ENCODE measurements at regions not wholly inside any gene's neighbourhood (a gene's known extent, or its start where the extent isn't known, plus 50 kb on each side); places are given as distances from the start of the nearest gene placed in this dataset.

DNA sequence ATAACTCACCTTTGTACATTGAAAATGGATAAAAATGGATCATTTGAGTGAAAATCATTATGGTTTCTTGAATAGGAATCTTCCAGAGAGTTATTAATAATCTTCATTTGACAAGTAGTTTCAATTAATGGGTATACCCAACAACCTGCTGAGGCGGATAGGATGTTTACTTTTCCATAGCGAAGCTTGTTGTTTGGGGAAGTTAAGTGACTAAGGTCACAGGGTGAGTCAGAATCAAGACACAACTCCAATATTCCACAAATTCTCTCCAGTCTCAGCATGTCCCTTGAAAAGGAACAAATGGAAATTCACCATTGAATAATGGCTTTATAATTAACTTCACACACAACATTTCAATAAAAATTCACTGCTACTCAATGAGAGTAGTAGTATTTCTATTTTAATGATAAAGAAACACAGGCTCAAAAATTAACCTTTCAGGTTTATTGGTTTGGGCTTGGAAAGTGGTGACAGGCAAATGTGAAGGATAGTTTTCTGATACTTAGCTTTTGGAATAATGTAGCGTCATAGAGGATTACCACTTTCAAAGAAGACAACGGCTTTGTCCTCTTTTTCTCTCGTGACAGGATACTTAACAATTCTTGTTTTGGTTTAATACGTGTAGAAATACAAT is 211.3 kb downstream of the GPD2 start:
- Mint-ChIP-seq H3K4me3 (no peak overlapping the region), H3K9me3 (peaks cover 22% of the 10 kb centered on the region), H3K27ac (no peak overlapping the region), H3K4me1 (peaks cover 10% of the 10 kb centered on the region), H3K27me3 (ENCODE audit: low read depth) (no peaks in the 10 kb centered on the region), H3K36me3 (no peaks in the 10 kb centered on the region; the same call in 1 of the 2 replicates)
- ChIA-PET POLR2A (no interaction called here), CTCF (no interaction called here)
- TF ChIP-seq, protein P1, sequence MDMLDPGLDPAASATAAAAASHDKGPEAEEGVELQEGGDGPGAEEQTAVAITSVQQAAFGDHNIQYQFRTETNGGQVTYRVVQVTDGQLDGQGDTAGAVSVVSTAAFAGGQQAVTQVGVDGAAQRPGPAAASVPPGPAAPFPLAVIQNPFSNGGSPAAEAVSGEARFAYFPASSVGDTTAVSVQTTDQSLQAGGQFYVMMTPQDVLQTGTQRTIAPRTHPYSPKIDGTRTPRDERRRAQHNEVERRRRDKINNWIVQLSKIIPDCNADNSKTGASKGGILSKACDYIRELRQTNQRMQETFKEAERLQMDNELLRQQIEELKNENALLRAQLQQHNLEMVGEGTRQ (CRISPR knock-in tag; IDR thresholded peaks at IDR 0.05) = no peak
- TF ChIP-seq NFYB (CRISPR knock-in tag; conservative IDR thresholded peaks at IDR 0.05; ENCODE audit: low read depth) (no peak), ZNF219 (CRISPR knock-in tag; IDR thresholded peaks at IDR 0.05; ENCODE audit: borderline replicate concordance) (no peak), ZNF138 (CRISPR knock-in tag; conservative IDR thresholded peaks at IDR 0.05) (no peak), NFE2L1 (CRISPR knock-in tag; IDR thresholded peaks at IDR 0.05) (no peak), ELF4 (CRISPR knock-in tag; IDR thresholded peaks at IDR 0.05; ENCODE audit: low read depth) (no peak), GRHL2 (CRISPR knock-in tag; IDR thresholded peaks at IDR 0.05; ENCODE audit: insufficient replicate concordance, severe bottlenecking) (no peak), TEAD1 (CRISPR knock-in tag; IDR thresholded peaks at IDR 0.05) (no peak)
- TF ChIP-seq, protein P2, sequence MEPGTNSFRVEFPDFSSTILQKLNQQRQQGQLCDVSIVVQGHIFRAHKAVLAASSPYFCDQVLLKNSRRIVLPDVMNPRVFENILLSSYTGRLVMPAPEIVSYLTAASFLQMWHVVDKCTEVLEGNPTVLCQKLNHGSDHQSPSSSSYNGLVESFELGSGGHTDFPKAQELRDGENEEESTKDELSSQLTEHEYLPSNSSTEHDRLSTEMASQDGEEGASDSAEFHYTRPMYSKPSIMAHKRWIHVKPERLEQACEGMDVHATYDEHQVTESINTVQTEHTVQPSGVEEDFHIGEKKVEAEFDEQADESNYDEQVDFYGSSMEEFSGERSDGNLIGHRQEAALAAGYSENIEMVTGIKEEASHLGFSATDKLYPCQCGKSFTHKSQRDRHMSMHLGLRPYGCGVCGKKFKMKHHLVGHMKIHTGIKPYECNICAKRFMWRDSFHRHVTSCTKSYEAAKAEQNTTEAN (CRISPR knock-in tag; IDR thresholded peaks at IDR 0.05) = no peak
- TF ChIP-seq, protein P3, sequence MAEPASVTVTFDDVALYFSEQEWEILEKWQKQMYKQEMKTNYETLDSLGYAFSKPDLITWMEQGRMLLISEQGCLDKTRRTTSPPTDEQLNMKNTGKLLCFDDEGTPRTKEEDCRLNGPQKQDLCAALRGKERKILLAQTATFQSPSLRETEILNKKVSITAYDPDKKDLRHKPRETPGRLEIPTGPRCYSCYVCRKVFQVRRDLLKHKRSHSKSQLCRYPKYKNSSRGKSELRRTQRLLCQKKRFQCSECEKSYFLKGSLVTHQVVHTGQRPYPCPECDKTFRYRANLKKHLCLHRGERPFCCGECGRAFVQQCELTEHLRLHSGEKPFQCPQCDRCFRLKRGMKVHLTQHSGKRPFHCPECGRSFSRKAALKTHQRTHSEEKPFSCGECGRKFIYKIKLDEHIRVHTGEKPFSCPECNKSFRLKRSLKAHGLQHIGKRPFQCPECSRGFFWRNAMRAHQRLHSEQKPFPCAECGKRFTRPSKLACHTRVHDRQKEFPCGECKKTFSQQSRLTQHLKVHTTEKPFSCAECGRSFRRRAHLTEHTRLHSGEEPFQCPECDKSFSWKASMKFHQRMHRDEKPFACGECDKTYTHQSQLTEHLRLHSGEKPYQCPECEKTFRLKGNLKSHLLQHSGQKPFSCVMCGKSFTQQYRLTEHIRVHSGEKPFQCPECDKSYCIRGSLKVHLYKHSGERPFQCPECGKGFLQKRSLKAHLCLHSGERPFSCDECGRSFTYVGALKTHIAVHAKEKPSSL (CRISPR knock-in tag; conservative IDR thresholded peaks at IDR 0.05) = no peak
- TF ChIP-seq, protein P4, sequence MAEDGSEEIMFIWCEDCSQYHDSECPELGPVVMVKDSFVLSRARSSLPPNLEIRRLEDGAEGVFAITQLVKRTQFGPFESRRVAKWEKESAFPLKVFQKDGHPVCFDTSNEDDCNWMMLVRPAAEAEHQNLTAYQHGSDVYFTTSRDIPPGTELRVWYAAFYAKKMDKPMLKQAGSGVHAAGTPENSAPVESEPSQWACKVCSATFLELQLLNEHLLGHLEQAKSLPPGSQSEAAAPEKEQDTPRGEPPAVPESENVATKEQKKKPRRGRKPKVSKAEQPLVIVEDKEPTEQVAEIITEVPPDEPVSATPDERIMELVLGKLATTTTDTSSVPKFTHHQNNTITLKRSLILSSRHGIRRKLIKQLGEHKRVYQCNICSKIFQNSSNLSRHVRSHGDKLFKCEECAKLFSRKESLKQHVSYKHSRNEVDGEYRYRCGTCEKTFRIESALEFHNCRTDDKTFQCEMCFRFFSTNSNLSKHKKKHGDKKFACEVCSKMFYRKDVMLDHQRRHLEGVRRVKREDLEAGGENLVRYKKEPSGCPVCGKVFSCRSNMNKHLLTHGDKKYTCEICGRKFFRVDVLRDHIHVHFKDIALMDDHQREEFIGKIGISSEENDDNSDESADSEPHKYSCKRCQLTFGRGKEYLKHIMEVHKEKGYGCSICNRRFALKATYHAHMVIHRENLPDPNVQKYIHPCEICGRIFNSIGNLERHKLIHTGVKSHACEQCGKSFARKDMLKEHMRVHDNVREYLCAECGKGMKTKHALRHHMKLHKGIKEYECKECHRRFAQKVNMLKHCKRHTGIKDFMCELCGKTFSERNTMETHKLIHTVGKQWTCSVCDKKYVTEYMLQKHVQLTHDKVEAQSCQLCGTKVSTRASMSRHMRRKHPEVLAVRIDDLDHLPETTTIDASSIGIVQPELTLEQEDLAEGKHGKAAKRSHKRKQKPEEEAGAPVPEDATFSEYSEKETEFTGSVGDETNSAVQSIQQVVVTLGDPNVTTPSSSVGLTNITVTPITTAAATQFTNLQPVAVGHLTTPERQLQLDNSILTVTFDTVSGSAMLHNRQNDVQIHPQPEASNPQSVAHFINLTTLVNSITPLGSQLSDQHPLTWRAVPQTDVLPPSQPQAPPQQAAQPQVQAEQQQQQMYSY (CRISPR knock-in tag; IDR thresholded peaks at IDR 0.05) = no peak
- no peak for ATAC-seq
- no peak for DNase-seq (ENCODE audit: low spot score)

DNA sequence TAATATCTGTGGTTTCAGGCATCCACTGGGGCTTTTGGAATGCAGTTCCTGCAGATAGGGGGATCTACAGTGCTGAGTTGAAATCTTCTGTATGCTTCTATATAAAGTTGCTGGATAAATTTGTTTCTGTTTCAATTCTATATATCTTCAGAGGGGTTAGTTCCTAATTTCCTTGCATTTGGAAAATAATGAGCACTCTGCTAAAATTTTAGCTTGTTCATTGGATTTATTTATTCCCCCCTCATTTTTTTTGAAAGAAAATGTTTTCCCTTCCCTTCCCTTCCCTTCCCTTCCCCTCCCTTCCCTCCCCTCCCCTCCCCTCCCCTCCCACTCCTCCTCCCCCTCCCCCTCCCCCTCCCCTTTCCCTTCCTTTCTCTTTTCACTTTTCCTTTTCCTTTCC is 212.3 kb downstream of the GPD2 start:
- ATAC-seq (no peak), DNase-seq (ENCODE audit: low spot score) (no peak)
- Mint-ChIP-seq H3K9me3 (peaks cover 19% of the 10 kb centered on the region), H3K27ac (no peak overlapping the region), H3K4me3 (no peak overlapping the region), H3K36me3 (no peaks in the 10 kb centered on the region; the same call in 1 of the 2 replicates), H3K27me3 (ENCODE audit: low read depth) (no peaks in the 10 kb centered on the region), H3K4me1 (peaks cover 10% of the 10 kb centered on the region)
- ChIA-PET CTCF (interaction anchor here (0.6 kb wide), 1 partner anchor 1376 kb away, joined by 3 read pairs; no protein-coding TSS in a partner anchor), POLR2A (no interaction called here)
- TF ChIP-seq, protein P5, sequence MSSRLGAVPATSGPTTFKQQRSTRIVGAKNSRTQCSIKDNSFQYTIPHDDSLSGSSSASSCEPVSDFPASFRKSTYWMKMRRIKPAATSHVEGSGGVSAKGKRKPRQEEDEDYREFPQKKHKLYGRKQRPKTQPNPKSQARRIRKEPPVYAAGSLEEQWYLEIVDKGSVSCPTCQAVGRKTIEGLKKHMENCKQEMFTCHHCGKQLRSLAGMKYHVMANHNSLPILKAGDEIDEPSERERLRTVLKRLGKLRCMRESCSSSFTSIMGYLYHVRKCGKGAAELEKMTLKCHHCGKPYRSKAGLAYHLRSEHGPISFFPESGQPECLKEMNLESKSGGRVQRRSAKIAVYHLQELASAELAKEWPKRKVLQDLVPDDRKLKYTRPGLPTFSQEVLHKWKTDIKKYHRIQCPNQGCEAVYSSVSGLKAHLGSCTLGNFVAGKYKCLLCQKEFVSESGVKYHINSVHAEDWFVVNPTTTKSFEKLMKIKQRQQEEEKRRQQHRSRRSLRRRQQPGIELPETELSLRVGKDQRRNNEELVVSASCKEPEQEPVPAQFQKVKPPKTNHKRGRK (CRISPR knock-in tag; IDR thresholded peaks at IDR 0.05; ENCODE audit: borderline replicate concordance) = no peak
- TF ChIP-seq NFYB (CRISPR knock-in tag; conservative IDR thresholded peaks at IDR 0.05; ENCODE audit: low read depth) (no peak), MXD4 (CRISPR knock-in tag; IDR thresholded peaks at IDR 0.05; ENCODE audit: borderline replicate concordance) (no peak), GRHL2 (CRISPR knock-in tag; IDR thresholded peaks at IDR 0.05; ENCODE audit: insufficient replicate concordance, severe bottlenecking) (no peak), NFATC4 (CRISPR knock-in tag; IDR thresholded peaks at IDR 0.05) (no peak)
- TF ChIP-seq, protein P6, sequence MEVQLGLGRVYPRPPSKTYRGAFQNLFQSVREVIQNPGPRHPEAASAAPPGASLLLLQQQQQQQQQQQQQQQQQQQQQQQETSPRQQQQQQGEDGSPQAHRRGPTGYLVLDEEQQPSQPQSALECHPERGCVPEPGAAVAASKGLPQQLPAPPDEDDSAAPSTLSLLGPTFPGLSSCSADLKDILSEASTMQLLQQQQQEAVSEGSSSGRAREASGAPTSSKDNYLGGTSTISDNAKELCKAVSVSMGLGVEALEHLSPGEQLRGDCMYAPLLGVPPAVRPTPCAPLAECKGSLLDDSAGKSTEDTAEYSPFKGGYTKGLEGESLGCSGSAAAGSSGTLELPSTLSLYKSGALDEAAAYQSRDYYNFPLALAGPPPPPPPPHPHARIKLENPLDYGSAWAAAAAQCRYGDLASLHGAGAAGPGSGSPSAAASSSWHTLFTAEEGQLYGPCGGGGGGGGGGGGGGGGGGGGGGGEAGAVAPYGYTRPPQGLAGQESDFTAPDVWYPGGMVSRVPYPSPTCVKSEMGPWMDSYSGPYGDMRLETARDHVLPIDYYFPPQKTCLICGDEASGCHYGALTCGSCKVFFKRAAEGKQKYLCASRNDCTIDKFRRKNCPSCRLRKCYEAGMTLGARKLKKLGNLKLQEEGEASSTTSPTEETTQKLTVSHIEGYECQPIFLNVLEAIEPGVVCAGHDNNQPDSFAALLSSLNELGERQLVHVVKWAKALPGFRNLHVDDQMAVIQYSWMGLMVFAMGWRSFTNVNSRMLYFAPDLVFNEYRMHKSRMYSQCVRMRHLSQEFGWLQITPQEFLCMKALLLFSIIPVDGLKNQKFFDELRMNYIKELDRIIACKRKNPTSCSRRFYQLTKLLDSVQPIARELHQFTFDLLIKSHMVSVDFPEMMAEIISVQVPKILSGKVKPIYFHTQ (CRISPR knock-in tag; IDR thresholded peaks at IDR 0.05) = no peak
- TF ChIP-seq, protein P7, sequence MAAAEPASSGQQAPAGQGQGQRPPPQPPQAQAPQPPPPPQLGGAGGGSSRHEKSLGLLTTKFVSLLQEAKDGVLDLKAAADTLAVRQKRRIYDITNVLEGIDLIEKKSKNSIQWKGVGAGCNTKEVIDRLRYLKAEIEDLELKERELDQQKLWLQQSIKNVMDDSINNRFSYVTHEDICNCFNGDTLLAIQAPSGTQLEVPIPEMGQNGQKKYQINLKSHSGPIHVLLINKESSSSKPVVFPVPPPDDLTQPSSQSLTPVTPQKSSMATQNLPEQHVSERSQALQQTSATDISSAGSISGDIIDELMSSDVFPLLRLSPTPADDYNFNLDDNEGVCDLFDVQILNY (CRISPR knock-in tag; IDR thresholded peaks at IDR 0.05) = no peak
